Stimulated activated CD4-positive, alpha-beta T cell treated with anti-CD3 and anti-CD28 coated beads, Interleukin-4, amount 100 ng/mL, for 4 hours (primary cell): ENCODE measurements at regions not wholly inside any gene's neighbourhood (a gene's known extent, or its start where the extent isn't known, plus 50 kb on each side); places are given as distances from the start of the nearest gene placed in this dataset.

Source experiments
- DNase-seq, 2 experiments: peaks; one replicate each; pipeline ENCODE4 v3.0.0-alpha.2; 2020

GRCh38 chr12:47305464-47305863 is 225.7 kb upstream of the AMIGO2 start:
- no peak for DNase-seq

- DNase-seq, result no peak
These were observed 224.3 kb upstream of the AMIGO2 start for GRCh38 chr12:47303995-47304560.

- DNase-seq, result no peak
These were observed 223.4 kb upstream of the AMIGO2 start for GRCh38 chr12:47303207-47303606.

DNA sequence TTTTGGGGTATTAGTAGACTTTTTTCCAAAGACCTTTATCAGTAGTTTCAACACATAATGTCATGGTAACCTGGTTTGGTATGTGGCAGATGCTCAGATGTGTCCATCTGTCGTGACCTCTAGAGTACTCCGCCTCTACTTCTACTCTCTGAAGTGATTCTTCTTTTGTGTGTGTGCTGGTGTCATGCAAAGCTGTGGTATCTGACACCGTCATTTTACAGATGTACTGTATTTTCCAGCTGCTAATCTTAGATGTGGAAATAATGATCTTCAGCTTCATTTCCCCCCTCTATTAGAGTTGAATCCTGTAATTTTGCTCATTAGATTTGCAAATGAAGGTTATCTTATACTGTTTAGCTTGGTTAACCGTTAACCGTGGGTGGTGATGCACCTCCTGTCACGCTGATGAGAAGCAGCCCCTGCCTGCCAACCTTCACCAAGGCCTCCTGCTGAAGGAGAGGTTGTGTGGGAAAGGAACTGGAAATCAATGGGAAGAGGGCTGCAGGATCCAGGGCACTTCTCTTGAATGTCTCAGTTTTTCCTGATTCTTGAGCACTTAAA is 222.4 kb upstream of the AMIGO2 start:
- peak in 1 of 2 experiments; percentile 38 for DNase-seq

DNA sequence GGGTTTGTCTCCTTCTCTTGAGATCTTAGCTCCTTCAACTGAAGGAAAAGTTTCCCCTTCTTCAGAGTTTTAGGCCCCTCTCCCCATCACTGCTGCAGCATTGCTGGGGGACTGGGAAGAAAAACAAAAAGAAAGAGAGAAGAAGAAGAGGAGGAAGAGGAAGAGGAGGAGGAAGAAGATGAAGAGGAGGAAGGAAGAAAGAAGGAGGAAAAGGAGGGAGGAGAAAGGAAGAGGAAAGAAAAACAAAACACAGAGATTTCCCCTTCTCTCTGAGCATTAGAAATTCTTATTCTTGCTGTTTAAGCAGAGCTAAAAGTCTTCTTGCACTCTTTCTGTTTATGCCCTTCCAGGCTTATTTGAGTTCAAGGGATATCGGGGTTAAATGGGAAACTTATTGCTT is 219.8 kb upstream of the AMIGO2 start:
- DNase-seq, result no peak

DNA sequence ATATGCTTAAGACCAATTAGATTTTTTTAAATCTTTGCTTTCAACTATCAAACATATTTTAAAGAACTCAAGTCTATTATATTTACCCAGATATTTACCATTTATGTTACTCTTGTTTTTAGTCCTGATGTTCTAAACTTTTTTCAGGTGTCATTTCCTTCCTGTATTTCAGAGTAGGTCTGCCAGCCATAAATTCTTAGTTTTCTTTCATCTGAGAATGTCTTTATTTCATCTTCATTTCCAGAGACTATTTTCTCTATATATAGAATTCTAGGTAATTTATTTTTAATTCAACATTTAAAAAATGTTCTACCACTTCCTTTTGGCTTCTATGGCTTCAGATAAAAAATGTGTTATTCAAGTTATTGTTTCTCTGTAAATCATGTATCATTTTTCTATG is 218.2 kb upstream of the AMIGO2 start:
- no peak for DNase-seq

DNA sequence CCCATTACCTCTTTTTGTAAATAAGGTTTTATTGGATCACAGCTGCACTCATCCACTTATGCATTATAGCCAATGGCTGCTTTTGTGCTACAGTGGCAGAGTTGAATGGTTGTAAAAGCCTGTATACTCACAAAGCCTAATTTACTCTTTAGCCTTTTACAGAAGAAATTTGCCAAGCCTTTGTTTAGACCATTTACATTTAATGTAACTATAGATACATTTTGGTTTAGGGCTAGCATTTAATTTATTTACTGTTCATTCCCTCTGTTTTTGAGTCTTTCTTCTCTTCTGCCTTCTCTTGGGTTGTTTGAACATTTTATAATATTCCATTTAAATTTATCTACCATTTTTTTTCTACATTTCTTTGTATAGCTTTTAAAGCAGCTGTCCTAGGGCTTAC is 217.1 kb upstream of the AMIGO2 start:
- no peak for DNase-seq

DNA sequence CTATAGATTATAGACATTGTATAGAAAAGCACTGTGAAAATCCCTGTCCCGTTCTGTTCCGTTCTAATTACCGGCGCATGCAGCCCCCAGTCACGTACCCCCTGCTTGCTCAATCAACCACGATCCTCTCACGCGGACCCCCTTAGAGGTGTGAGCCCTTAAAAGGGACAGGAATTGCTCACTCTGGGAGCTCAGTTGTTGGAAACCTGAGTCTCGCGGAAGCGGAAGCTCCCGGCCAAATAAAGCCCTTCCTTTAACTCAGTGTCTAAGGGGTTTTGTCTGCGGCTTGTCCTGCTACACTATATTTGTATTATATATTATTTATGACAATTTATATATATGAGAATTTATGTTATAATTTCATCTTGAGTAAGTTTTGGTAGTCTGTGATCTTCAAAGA is 213.6 kb upstream of the AMIGO2 start:
- DNase-seq, result no peak

DNA sequence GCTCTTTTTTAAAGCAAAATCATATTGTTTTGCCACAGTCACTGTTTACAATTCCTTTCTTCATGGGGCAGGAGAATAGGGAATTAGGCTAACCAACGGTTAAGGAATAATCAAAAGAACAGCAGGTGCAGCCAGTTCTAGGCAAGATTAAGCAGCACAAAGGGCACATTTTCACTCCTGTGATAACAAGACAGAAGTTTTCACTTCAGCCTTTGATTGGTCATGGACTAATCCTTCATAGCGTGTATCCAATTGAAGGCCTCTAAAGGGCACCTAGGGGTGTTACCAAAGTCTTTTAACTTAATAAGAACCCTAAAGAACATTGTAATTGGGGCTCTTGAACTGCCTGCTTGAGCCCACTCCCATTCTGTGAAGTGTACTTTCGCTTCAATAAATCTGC is 206.9 kb upstream of the AMIGO2 start:
- DNase-seq, result no peak
